ENCODE measurements at regions not wholly inside any gene's neighbourhood (a gene's known extent, or its start where the extent isn't known, plus 50 kb on each side); places are given as distances from the start of the nearest gene placed in this dataset.

DNA sequence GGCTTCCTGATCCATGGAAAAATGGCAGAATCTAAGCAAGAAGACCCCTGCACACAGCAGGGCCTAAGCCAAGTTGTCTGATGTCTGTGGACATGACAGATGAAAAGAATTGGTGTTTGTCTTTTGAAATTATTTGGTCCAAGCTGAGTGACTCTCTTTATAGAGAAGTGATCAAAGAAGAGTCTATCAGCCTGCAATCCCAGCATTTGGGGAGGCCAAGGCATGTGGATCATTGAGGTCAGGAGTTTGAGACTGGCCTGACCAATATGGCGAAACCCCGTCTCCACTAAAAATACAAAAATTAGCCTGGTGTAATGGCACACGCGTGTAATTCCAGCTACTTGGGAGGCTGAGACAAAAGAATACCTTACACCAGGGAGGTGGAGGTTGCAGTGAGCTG lies 64.8 kb upstream of the TUNAR start:
- DNase-seq: no peak

DNA sequence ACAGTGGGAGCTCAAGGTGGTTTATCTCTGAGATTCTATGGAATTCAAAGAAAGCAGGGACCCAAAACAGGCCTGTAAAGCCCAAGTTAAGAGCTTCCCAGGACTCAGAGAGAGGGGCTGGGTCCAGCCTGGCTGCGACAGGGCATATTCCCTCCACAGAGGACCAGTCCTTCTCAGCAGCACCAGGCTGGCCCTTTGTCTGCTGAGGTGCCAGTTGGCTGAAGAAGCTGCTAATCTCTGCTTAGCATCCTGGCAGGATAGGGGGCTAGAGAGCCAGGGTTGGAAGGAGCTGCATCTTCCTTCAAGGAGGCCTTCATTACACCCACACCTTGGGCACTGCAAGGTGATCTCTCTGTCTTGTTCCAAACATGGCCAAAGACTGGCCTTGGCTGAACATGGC lies 68.3 kb upstream of the TUNAR start:
- 80% methylated on average over 1 of the region's 1 CpG; no CpG with 5 or more reads in 1 of the 2 donors for WGBS, 2 donors
- Histone ChIP-seq H3K36me3 (no peaks in the 10 kb centered on the region), H3K27ac (no peak overlapping the region), H3K4me3 (no peak overlapping the region), H3K9me3 (peaks cover 0 to 19% (median 3%) of the 10 kb centered on the region in 3 donors), H3K27me3 (no peaks in the 10 kb centered on the region), H3K4me1 (peaks cover 0 to 11% (median 0%) of the 10 kb centered on the region in 3 donors)
- intact Hi-C loops (cut with DNase I): no loop called here
- TF ChIP-seq POLR2A (IDR thresholded peaks at IDR 0.05): no peak
- TF ChIP-seq, protein P1, sequence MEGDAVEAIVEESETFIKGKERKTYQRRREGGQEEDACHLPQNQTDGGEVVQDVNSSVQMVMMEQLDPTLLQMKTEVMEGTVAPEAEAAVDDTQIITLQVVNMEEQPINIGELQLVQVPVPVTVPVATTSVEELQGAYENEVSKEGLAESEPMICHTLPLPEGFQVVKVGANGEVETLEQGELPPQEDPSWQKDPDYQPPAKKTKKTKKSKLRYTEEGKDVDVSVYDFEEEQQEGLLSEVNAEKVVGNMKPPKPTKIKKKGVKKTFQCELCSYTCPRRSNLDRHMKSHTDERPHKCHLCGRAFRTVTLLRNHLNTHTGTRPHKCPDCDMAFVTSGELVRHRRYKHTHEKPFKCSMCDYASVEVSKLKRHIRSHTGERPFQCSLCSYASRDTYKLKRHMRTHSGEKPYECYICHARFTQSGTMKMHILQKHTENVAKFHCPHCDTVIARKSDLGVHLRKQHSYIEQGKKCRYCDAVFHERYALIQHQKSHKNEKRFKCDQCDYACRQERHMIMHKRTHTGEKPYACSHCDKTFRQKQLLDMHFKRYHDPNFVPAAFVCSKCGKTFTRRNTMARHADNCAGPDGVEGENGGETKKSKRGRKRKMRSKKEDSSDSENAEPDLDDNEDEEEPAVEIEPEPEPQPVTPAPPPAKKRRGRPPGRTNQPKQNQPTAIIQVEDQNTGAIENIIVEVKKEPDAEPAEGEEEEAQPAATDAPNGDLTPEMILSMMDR (IDR thresholded peaks at IDR 0.05): no peak
- no peak for DNase-seq

More for the DNA sequence above, 64.8 kb upstream of the TUNAR start:
- no peak overlapping the region for H3K4me3 ChIP-seq
- whole genome bisulfite sequencing, 2 donors: 95 to 96% methylated on average over 4 of the region's 4 CpGs
- H3K27me3 ChIP-seq: peaks cover 0 to 33% (median 0%) of the 10 kb centered on the region in 4 donors
- peaks cover 0 to 13% (median 0%) of the 10 kb centered on the region in 3 donors for H3K4me1 ChIP-seq
- peaks cover 0 to 3% (median 2%) of the 10 kb centered on the region in 3 donors for H3K9me3 ChIP-seq
- TF ChIP-seq, protein P1 (IDR thresholded peaks at IDR 0.05): no peak
- H3K36me3 ChIP-seq: no peaks in the 10 kb centered on the region
- no peak overlapping the region for H3K27ac ChIP-seq
- intact Hi-C loops (cut with DNase I): no loop called here

GRCh38 chr14:95796788-95797187 lies 79.8 kb upstream of the TUNAR start:
- Histone ChIP-seq H3K4me1 (no peaks in the 10 kb centered on the region), H3K27ac (no peak overlapping the region), H3K4me3 (no peak overlapping the region), H3K36me3 (no peaks in the 10 kb centered on the region), H3K9me3 (no peaks in the 10 kb centered on the region), H3K27me3 (peaks cover 0 to 32% (median 0%) of the 10 kb centered on the region in 4 donors)
- TF ChIP-seq, protein P1 (IDR thresholded peaks at IDR 0.05): no peak
- no peak for TF ChIP-seq POLR2A (IDR thresholded peaks at IDR 0.05)
- WGBS, 2 donors: 43 to 50% methylated on average over 3 to 5 of the region's 5 CpGs
- intact Hi-C loops (cut with DNase I): no loop called here
- no peak for DNase-seq

- Histone ChIP-seq H3K36me3 (no peaks in the 10 kb centered on the region), H3K4me3 (no peak overlapping the region), H3K27ac (no peak overlapping the region), H3K9me3 (no peaks in the 10 kb centered on the region), H3K27me3 (peaks cover 0 to 39% (median 0%) of the 10 kb centered on the region in 4 donors), H3K4me1 (no peaks in the 10 kb centered on the region)
- 82 to 84% methylated on average over 3 of the region's 3 CpGs for WGBS, 2 donors
- TF ChIP-seq, protein P1 (IDR thresholded peaks at IDR 0.05): no peak
- no peak for TF ChIP-seq POLR2A (IDR thresholded peaks at IDR 0.05)
- no peak for DNase-seq
- intact Hi-C loops (cut with DNase I): no loop called here
Observed at GRCh38 chr14:95787941-95788340, 74.0 kb upstream of the TCL1A start.

GRCh38 chr14:95786566-95786965 lies 72.6 kb upstream of the TCL1A start:
- H3K4me1 ChIP-seq: no peaks in the 10 kb centered on the region
- intact Hi-C loops (cut with DNase I): no loop called here

More at GRCh38 chr14:95786566-95786965, 72.6 kb upstream of the TCL1A start:
- no peak overlapping the region for H3K4me3 ChIP-seq
- no peak overlapping the region for H3K27ac ChIP-seq
- H3K36me3 ChIP-seq: no peaks in the 10 kb centered on the region
- no peak for TF ChIP-seq POLR2A (IDR thresholded peaks at IDR 0.05)
- TF ChIP-seq, protein P1 (IDR thresholded peaks at IDR 0.05): no peak
- DNase-seq: no peak
- WGBS, 2 donors: 58 to 75% methylated on average over 7 to 8 of the region's 8 CpGs
- peaks cover 0 to 26% (median 0%) of the 10 kb centered on the region in 4 donors for H3K27me3 ChIP-seq
- no peaks in the 10 kb centered on the region for H3K9me3 ChIP-seq
